ENCODE measurements at regions not wholly inside any gene's neighbourhood (a gene's known extent, or its start where the extent isn't known, plus 50 kb on each side); places are given as distances from the start of the nearest gene placed in this dataset.
A peak's percentile ranks its signal among the peaks of the same experiment; 100 is the strongest.

DNA sequence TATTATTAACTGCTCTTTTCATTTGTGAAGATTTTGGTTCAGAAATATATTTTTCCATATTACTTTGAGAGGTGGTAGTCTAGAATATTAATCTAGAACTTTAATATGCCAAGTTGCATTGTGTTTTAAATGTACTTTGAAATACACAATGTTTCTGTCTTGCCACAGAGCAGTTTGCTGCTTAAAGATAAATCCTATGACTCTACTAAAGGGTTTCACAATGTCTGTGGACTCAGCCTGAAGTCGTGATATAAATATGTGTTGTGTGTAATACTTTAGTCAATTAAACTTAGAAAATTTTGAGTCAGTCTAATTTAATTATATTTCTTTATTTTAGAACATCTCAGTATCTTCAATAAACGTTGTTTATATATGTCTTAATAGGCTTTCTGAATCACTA lies 1771.7 kb upstream of the PCDH7 start:
- intact Hi-C loops (cut with DNase I): no loop called here
- DNase-seq: no peak

DNA sequence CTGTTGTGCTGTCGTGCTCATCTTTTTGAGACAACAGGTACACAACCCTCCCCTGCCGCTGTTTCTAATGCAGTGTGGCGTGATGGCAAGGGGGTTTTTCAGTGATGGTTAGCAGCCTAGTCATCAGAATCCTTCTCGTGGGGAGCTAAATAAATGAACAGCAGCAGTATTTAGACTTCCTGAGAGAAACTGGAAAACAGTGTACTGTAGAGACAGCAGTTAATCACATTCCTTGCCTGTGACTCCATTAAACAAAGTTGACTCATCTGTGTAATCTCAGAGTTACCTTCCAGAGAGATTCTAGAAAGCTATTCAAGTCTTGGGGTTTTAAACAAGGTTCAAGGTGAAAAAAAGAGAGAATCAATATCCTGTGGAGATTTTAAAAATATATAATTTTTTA lies 1753.2 kb upstream of the PCDH7 start:
- DNase-seq: no peak
- intact Hi-C loops (cut with DNase I): no loop called here

GRCh38 chr4:28973587-28974350 lies 1746.4 kb upstream of the PCDH7 start:
- DNase-seq: no peak
- intact Hi-C loops (cut with DNase I): no loop called here

DNA sequence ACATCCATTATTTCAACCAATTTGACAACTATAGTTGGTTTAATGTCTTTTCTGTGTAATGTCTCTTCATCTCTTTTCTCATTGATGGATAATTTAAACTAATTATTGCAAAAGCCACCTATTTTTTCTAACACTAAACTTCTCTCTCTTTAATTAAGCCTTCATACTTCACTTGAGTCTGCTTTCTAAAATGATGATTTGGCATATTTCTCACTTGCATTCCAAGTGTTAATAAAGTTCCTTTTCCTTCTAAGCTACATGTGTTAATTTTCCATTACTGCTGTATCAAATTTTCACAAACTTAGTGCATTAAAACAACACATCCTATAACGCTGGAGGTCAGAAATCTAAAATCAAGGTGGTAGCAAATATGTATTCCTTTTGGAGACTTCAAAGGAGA lies 1743.8 kb upstream of the PCDH7 start:
- intact Hi-C loops (cut with DNase I): no loop called here
- DNase-seq: no peak

DNA sequence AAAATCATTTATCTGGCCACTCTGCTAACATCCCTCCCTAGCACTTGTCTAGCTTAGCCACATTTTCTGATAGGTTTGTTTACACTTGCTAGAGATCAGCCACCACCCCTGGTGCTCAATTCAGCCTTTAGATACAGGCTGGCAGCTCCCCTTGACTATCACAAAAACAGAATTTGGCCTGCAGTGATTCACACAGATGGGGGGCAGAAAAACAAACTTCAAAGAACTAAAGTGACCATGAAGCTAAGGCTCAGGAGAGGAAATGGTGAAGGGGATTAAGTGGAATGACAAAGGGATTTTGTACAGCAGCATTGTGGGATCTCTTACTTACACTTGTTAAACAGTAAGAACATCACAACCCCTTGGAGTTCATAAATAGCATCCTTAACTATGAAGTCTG lies 1718.0 kb upstream of the PCDH7 start:
- DNase-seq: no peak
- intact Hi-C loops (cut with DNase I): no loop called here

GRCh38 chr4:29005838-29006237 lies 1714.3 kb upstream of the PCDH7 start:
- intact Hi-C loops (cut with DNase I): no loop called here
- DNase-seq: no peak

- intact Hi-C loops (cut with DNase I): no loop called here
- DNase-seq: no peak
These were observed 1710.3 kb upstream of the PCDH7 start for GRCh38 chr4:29009908-29010307.

GRCh38 chr4:29013341-29013740 lies 1706.8 kb upstream of the PCDH7 start:
- intact Hi-C loops (cut with DNase I): no loop called here
- DNase-seq: no peak

- DNase-seq: no peak
- intact Hi-C loops (cut with DNase I): no loop called here
These were observed 1705.6 kb upstream of the PCDH7 start for GRCh38 chr4:29014555-29014954.

DNA sequence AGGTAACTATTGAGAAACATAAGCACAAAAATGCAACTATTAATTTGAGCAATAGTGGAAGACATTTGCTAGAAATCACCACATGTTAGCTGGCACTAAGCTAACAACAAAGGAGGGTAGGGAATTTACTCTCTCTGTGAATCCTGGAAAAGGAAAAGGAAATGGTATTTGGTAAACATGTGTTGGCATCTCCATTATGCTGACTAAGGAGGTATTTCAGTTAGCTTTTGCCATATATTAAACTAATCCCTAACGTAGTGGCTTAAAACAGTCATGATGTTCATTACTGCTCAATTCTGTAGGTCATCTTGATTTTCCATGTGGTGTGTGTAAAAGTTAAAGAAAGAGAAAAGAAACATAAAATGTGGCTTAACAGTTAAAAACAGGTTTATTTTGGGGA lies 1686.5 kb upstream of the PCDH7 start:
- DNase-seq: no peak
- intact Hi-C loops (cut with DNase I): no loop called here

DNA sequence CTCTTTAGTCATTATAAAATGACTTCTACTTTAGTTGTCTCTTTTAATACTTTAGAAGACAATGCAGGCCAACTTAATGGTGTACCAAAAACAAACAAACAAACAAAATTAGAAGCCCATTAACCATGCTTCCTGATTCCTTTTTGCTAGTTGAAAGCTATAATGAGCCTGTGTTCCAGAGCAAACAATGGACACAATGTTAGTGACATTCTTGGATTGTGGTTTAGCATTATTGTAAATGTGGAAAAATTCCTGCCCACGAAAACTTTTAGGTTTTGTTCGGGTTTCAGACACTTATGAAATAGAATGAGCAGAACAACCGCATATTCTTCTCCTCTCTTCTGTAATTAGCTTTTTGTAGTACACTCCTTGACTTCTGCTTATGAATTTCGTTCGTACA lies 1682.7 kb upstream of the PCDH7 start:
- no peak for DNase-seq
- intact Hi-C loops (cut with DNase I): no loop called here

DNA sequence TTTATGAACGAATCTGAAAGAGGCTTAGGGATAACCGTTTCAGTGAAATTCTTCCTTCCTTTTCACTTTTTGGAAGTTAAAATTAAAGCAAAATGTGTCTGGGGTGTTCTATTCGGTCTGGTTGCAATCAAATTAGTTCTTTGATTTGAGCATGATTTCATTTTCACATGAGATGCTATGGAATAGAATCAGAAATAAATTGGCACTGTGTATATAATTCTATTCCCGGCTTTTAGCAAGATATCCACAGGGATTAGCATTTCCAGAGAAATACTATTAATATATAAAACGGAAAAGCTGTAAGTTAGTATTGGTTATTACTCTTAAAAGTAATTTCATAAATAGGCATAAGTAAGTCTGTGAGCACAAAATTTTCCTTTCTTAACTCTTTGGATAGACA lies 1676.8 kb upstream of the PCDH7 start:
- DNase-seq: no peak
- intact Hi-C loops (cut with DNase I): no loop called here

- intact Hi-C loops (cut with DNase I): no loop called here
- DNase-seq: peak in 21 of 42 donors; percentile 10 to 71 (median 34)
These were observed 1674.0 kb upstream of the PCDH7 start for GRCh38 chr4:29046186-29046585.

GRCh38 chr4:29046781-29047180 lies 1673.4 kb upstream of the PCDH7 start:
- DNase-seq: no peak

DNA sequence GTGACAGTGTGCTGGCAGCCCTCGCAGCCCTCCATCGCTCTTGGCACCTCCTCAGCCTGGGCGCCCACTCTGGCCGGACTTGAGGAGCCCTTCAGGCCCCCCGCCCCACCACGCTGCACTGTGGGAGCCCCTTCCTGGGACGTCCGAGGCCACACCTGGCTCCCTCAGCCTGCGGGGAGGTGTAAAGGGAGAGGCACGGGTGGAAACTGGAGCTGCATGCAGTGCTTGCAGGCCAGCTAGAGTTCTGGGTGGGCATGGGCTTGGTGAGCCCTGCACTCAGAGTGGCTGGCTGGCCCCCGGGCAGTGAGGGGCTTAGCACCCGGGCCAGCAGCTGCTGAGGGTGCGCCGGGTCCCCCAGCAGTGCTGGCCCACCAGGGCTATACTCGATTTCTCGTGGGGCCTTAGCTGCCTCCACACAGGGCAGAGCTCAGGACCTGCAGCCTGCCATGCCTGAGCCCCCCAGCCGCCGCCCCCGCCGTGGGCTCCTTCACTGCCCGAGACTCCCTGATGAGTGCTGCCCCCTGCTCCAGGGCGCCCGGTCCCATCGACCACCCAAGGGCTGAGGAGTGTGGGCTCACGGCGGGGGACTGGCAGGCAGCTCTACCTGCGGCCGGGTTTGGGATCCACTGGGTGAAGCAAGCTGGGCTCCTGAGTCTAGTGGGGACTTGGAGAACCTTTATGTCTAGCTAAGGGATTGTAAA lies 1672.7 kb upstream of the PCDH7 start:
- intact Hi-C loops (cut with DNase I): no loop called here
- peak in 2 of 42 donors; percentile 1 to 10 for DNase-seq

More at GRCh38 chr4:29046781-29047180, 1673.4 kb upstream of the PCDH7 start:
- intact Hi-C loops (cut with DNase I): no loop called here

DNA sequence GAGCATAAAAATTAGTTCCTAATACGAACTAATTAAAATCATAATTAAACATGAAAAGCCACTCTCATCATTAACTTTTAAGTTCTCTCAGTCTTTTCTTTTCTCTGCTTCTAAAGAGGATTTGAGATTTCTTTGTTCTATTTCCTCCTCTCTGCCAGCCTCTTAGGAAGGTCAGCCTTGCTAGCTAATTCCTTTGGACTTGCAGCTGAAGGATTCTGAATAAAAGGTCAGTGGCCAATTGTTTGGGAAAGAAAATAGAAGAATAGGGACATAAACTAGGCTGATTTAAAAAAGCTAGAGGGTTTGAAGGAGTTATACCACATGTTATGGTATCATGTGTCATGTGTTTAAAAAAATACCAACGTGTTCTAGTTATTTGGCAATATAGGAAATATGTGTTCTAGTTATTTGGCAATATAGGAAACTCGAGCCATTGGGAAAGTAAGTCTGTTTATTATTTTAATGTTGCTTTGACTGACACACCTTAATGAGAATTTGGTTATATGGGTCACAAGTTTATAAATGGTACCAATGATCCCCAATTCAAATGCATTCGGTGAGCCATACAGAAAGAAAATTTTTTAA lies 1668.7 kb upstream of the PCDH7 start:
- no peak for DNase-seq
- intact Hi-C loops (cut with DNase I): no loop called here

- intact Hi-C loops (cut with DNase I): no loop called here
- DNase-seq: no peak
These were observed 1667.9 kb upstream of the PCDH7 start for GRCh38 chr4:29052266-29052665.

DNA sequence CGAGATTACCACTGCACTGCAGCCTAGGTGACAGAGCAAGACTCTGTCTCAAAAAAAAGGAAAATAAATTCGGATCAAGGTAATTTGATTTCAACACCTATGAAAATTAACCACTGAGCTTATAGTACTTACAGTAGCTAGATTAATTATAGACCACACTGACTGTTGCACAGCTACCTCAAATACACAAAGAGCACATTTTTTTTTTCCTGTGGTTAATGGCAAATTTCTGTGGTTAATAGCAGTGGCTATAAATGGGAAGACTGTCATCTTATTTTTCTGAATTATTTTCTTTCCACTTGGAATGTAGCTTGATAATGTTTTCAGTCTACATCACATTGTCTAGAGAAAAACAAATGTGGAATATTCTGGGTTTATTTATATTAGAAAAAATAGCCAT lies 1661.6 kb upstream of the PCDH7 start:
- intact Hi-C loops (cut with DNase I): no loop called here
- no peak for DNase-seq

DNA sequence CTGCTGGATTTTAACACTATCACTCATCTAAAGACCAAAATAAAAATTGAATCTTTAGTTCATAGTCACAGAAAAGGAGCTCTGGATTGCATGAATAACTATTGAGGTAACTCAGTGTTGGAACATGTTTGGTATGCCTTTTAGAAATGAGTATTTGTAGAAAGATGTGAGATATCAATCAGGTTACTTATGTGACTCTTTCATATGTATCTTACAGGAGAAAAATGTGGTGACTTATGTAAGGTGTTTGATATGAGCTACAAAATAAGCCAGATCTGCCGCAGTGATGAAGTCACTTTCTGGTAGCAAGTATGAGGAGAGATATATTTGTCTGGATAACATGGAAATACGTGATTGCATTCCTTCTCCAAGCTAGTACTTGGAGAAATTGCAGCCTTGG lies 1653.3 kb upstream of the PCDH7 start:
- no peak for DNase-seq
- intact Hi-C loops (cut with DNase I): no loop called here

- DNase-seq: no peak
- intact Hi-C loops (cut with DNase I): no loop called here
These were observed 1646.6 kb upstream of the PCDH7 start for GRCh38 chr4:29073571-29073970.

GRCh38 chr4:29075366-29075765 lies 1644.8 kb upstream of the PCDH7 start:
- intact Hi-C loops (cut with DNase I): no loop called here
- no peak for DNase-seq

Measured in head of caudate nucleus (tissue), 42 donors.